Neural cell (in vitro differentiated cells): ENCODE measurements at regions not wholly inside any gene's neighbourhood (a gene's known extent, or its start where the extent isn't known, plus 50 kb on each side); places are given as distances from the start of the nearest gene placed in this dataset.

Source experiments
- CTCF ChIP-seq: fragments of 450-650 bp; IDR thresholded peaks from 2 replicates; pipeline ENCODE4 v1.5.1; 2014; ENCODE audit warnings: antibody characterized with exemption, mild to moderate bottlenecking, moderate library complexity; ENCODE audit not compliant: poor library complexity, severe bottlenecking
- EP300 ChIP-seq: fragments of 450-650 bp; conservative IDR thresholded peaks from 2 replicates; pipeline ENCODE4 v1.6.1; 2014; ENCODE audit warnings: antibody characterized with exemption, mild to moderate bottlenecking, moderate library complexity; ENCODE audit not compliant: poor library complexity, severe bottlenecking
- EZH2 ChIP-seq: fragments of 200-600, 300-800 bp; shearing (Covaris generic), sonication (generic); IDR thresholded peaks from 2 replicates; pipeline ENCODE4 v1.6.1; 2014; ENCODE audit warnings: antibody characterized with exemption, low read length, borderline replicate concordance, mild to moderate bottlenecking; ENCODE audit not compliant: insufficient read depth, poor library complexity, severe bottlenecking
- REST ChIP-seq: IDR thresholded peaks from 2 replicates; pipeline ENCODE4 v1.6.1; 2012; ENCODE audit warnings: borderline replicate concordance
- SMC3 ChIP-seq: fragments of 450-650 bp; conservative IDR thresholded peaks from 2 replicates; pipeline ENCODE4 v1.6.1; 2014; ENCODE audit warnings: antibody characterized with exemption, mild to moderate bottlenecking, moderate library complexity; ENCODE audit not compliant: poor library complexity
- TAF1 ChIP-seq: IDR thresholded peaks from 2 replicates; pipeline ENCODE4 v1.6.1; 2012; ENCODE audit warnings: low read depth

GRCh38 chr3:40658305-40658704 is 133.5 kb downstream of the ZNF621 start:
- no peak for TF ChIP-seq REST
- no peak for TF ChIP-seq EP300
- TF ChIP-seq TAF1, result no peak
- no peak for TF ChIP-seq CTCF
- no peak for TF ChIP-seq EZH2
- TF ChIP-seq SMC3, result no peak
